ENCODE measurements at regions not wholly inside any gene's neighbourhood (a gene's known extent, or its start where the extent isn't known, plus 50 kb on each side); places are given as distances from the start of the nearest gene placed in this dataset.
"Not testable (repeated sequence)": the region's sequence is repeated elsewhere in the genome, so short reads cannot be mapped to it uniquely, and the experiment has no call there.

DNA sequence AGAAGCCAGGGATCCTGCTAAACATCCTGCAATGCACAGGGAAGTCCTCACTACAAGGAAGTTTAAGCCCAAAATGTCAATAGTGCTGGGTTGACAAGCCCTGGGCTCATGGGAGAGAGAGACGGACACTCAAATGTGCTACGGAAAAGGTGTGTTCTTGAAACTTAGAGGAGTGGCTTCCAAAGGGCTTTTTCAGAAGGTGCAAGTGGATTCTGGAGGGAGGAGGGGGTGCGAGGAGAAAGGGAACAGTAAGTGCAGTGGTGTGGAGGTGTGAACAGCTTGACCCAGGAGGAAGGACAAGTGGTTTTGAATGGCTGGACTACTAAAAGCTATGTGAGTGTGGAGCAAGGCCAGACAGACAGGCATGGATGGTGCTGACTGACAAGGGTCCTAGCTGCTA, 50.4 kb upstream of the CECR2 start:
- no peaks in the 10 kb centered on the region for H3K27me3 Mint-ChIP-seq
- H3K36me3 Mint-ChIP-seq (ENCODE audit: low read depth): no peaks in the 10 kb centered on the region
- H3K9me3 Mint-ChIP-seq: no peaks in the 10 kb centered on the region
- H3K4me1 Mint-ChIP-seq (ENCODE audit: low read depth): no peaks in the 10 kb centered on the region
- no peak overlapping the region for H3K27ac Mint-ChIP-seq
- no peak overlapping the region for H3K4me3 Mint-ChIP-seq

GRCh38 chr22:17315310-17315709, 54.0 kb upstream of the CECR2 start:
- Mint-ChIP-seq H3K4me1 (ENCODE audit: low read depth) (no peaks in the 10 kb centered on the region), H3K4me3 (no peak overlapping the region), H3K27me3 (no peaks in the 10 kb centered on the region), H3K36me3 (ENCODE audit: low read depth) (no peaks in the 10 kb centered on the region), H3K9me3 (no peaks in the 10 kb centered on the region), H3K27ac (no peak overlapping the region)

GRCh38 chr22:17314487-17314886, 54.8 kb upstream of the CECR2 start:
- no peaks in the 10 kb centered on the region for H3K27me3 Mint-ChIP-seq
- H3K9me3 Mint-ChIP-seq: no peaks in the 10 kb centered on the region
- no peak overlapping the region for H3K27ac Mint-ChIP-seq
- no peak overlapping the region for H3K4me3 Mint-ChIP-seq
- no peaks in the 10 kb centered on the region for H3K36me3 Mint-ChIP-seq (ENCODE audit: low read depth)
- H3K4me1 Mint-ChIP-seq (ENCODE audit: low read depth): no peaks in the 10 kb centered on the region

DNA sequence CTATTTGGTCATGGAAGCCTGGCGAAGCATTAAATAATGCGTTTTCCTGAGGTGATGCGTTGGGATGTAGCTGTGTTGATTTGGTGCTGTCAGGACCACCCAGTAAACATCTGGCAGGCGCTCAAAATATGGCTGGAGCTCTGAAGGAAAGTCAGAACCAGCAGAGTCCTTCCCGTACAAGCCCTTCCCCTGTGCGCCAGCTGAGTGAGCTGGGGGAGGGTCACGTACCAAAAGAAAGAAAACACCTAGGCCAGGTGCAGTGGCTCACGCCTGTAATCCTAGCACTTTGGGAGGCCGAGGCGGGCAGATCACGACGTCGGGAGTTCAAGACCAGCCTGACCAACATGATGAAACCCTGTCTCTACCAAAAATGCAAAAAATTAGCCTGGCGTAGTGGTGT, 55.6 kb upstream of the CECR2 start:
- H3K27ac Mint-ChIP-seq: no peak overlapping the region
- H3K9me3 Mint-ChIP-seq: no peaks in the 10 kb centered on the region
- no peak overlapping the region for H3K4me3 Mint-ChIP-seq
- no peaks in the 10 kb centered on the region for H3K4me1 Mint-ChIP-seq (ENCODE audit: low read depth)
- no peaks in the 10 kb centered on the region for H3K27me3 Mint-ChIP-seq
- no peaks in the 10 kb centered on the region for H3K36me3 Mint-ChIP-seq (ENCODE audit: low read depth)

DNA sequence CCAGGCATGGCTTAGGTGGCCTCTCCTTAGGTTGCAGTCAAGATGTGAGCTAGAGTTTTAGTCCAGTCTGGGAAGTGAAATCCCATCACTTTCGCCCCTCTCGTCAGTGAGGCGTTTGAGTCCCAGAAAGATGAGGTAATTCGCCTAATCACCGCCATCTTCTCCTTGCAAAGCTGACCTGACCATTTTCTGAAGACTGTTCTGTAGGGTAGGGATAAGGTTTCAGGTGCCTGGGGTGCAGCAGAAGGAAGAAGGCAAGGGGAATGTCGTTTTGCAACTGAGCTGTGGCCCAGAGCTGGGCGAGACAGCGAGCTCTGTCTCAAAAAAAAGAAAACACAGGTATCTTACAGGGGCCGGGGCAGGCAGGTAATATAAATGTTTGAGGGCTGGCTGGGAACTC, 61.7 kb upstream of the CECR2 start:
- peaks cover 21% of the 10 kb centered on the region for H3K4me1 Mint-ChIP-seq (ENCODE audit: low read depth)
- H3K36me3 Mint-ChIP-seq (ENCODE audit: low read depth): no peaks in the 10 kb centered on the region
- H3K4me3 Mint-ChIP-seq: no peak overlapping the region
- no peak overlapping the region for H3K27ac Mint-ChIP-seq
- no peaks in the 10 kb centered on the region for H3K27me3 Mint-ChIP-seq
- no peaks in the 10 kb centered on the region for H3K9me3 Mint-ChIP-seq

DNA sequence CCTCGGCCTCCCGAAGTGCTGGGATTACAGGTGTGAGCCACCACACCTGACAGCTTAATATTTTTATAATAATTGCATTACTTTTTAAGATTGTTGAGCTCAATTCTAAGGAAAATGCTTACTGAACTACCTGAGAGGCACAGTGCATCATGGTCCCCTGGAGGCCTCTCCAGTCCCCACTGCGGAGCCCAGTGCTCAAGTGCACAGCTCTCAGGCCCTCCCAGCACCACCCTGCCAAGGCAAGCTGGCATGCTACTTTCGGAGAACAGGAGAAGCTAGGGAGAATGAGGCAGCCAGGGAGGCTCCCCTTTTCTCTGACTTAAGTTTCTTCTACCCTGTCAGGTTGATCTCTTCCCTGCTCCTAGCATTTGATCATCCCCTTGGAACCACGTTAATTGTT, 64.2 kb upstream of the CECR2 start:
- Mint-ChIP-seq H3K27ac (no peak overlapping the region), H3K27me3 (no peaks in the 10 kb centered on the region), H3K9me3 (no peaks in the 10 kb centered on the region), H3K4me3 (no peak overlapping the region), H3K4me1 (ENCODE audit: low read depth) (peaks cover 27% of the 10 kb centered on the region), H3K36me3 (ENCODE audit: low read depth) (no peaks in the 10 kb centered on the region)

GRCh38 chr22:17303840-17304779, 65.2 kb upstream of the CECR2 start:
- Mint-ChIP-seq H3K4me1 (ENCODE audit: low read depth) (peaks cover 27% of the 10 kb centered on the region), H3K4me3 (peak overlapping the region; percentile 45), H3K27ac (peak overlapping the region; percentile 92), H3K36me3 (ENCODE audit: low read depth) (no peaks in the 10 kb centered on the region), H3K9me3 (no peaks in the 10 kb centered on the region), H3K27me3 (no peaks in the 10 kb centered on the region)

DNA sequence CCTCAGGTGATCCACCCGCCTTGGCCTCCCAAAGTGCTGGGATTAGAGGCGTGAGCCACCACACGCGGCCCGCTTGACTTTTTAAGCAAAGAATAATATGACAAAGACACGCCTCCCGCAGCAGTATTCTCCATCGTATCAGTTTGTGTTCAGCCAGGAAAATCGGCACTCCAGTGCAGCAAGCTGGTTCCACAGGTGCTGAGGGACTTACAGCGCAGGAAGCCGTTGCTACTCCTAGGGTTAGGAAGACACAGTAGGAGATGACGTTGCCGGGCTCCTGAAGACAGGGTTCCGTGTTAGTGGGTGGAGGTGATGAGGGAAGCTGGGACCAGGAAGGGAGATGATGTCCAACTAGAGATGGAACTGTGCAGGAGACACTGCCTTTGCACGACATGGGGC, 65.8 kb upstream of the CECR2 start:
- H3K4me1 Mint-ChIP-seq (ENCODE audit: low read depth): peaks cover 31% of the 10 kb centered on the region
- H3K27ac Mint-ChIP-seq: no peak overlapping the region
- no peaks in the 10 kb centered on the region for H3K9me3 Mint-ChIP-seq
- H3K4me3 Mint-ChIP-seq: no peak overlapping the region
- no peaks in the 10 kb centered on the region for H3K36me3 Mint-ChIP-seq (ENCODE audit: low read depth)
- no peaks in the 10 kb centered on the region for H3K27me3 Mint-ChIP-seq

GRCh38 chr22:17302616-17303015, 66.6 kb upstream of the CECR2 start:
- Mint-ChIP-seq H3K27me3 (peaks cover 6% of the 10 kb centered on the region), H3K36me3 (ENCODE audit: low read depth) (no peaks in the 10 kb centered on the region), H3K9me3 (peaks cover 5% of the 10 kb centered on the region), H3K4me1 (ENCODE audit: low read depth) (peaks cover 37% of the 10 kb centered on the region), H3K4me3 (no peak overlapping the region), H3K27ac (no peak overlapping the region)

- peaks cover 5% of the 10 kb centered on the region for H3K9me3 Mint-ChIP-seq
- H3K27me3 Mint-ChIP-seq: peaks cover 6% of the 10 kb centered on the region
- no peak overlapping the region for H3K4me3 Mint-ChIP-seq
- no peak overlapping the region for H3K27ac Mint-ChIP-seq
- H3K36me3 Mint-ChIP-seq (ENCODE audit: low read depth): no peaks in the 10 kb centered on the region
- H3K4me1 Mint-ChIP-seq (ENCODE audit: low read depth): peaks cover 37% of the 10 kb centered on the region
Observed at GRCh38 chr22:17300926-17301325, 68.3 kb upstream of the CECR2 start.

- peaks cover 30% of the 10 kb centered on the region for H3K4me1 Mint-ChIP-seq (ENCODE audit: low read depth)
- H3K9me3 Mint-ChIP-seq; H3K36me3 Mint-ChIP-seq (ENCODE audit: low read depth); H3K27me3 Mint-ChIP-seq; H3K4me3 Mint-ChIP-seq; H3K27ac Mint-ChIP-seq: not testable (repeated sequence)
Observed at GRCh38 chr22:17298805-17299502, 70.3 kb upstream of the CECR2 start.

DNA sequence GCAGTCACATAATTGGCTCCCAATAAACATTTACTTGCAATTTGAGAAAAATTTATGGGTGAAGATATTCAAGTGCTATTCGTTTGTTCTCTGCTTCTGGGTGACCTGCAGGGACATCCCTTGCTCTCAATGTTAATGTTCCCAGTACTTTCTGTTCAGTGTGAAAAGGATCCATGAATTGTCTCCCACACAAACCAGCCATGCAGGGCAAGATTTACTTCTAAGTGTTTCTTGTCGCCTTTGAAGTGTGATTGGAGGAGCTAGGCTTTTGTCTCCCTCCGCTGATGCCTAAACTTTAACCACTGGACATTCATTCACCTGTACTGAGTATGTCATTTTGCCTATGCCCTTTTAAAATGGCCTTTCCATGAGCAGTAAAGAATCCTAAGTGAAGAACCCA, 66.4 kb upstream of the ADA2 start:
- no peaks in the 10 kb centered on the region for H3K9me3 Mint-ChIP-seq
- no peak overlapping the region for H3K27ac Mint-ChIP-seq
- no peak overlapping the region for H3K4me3 Mint-ChIP-seq
- peaks cover 13% of the 10 kb centered on the region for H3K4me1 Mint-ChIP-seq (ENCODE audit: low read depth)
- peaks cover 7% of the 10 kb centered on the region for H3K27me3 Mint-ChIP-seq
- H3K36me3 Mint-ChIP-seq (ENCODE audit: low read depth): no peaks in the 10 kb centered on the region

- H3K36me3 Mint-ChIP-seq (ENCODE audit: low read depth): no peaks in the 10 kb centered on the region
- H3K27me3 Mint-ChIP-seq: peaks cover 7% of the 10 kb centered on the region
- H3K4me1 Mint-ChIP-seq (ENCODE audit: low read depth): peaks cover 20% of the 10 kb centered on the region
- H3K4me3 Mint-ChIP-seq: no peak overlapping the region
- no peaks in the 10 kb centered on the region for H3K9me3 Mint-ChIP-seq
- H3K27ac Mint-ChIP-seq: no peak overlapping the region
Observed at GRCh38 chr22:17284888-17285287, 65.7 kb upstream of the ADA2 start.

DNA sequence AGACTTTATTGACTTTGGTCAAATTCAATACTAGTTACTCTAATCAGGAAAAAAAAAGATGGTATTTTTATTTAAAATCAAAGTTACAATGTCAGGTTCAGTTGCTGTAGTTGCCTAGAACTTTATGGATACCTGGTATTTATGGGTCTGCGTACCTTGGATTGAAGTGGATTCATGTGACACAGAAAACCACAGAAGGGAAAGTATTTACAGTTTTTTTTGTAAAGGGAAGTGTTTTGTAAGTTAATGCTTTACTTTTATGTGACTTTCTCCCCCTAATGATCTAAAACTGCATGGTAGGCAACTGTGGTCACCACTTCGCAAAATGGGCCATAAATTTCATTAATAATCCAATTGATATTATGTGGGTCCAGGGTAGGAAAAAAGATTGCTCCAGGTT, 65.2 kb upstream of the ADA2 start:
- Mint-ChIP-seq H3K9me3 (no peaks in the 10 kb centered on the region), H3K4me3 (no peak overlapping the region), H3K4me1 (ENCODE audit: low read depth) (peaks cover 24% of the 10 kb centered on the region), H3K27ac (no peak overlapping the region), H3K27me3 (peaks cover 7% of the 10 kb centered on the region), H3K36me3 (ENCODE audit: low read depth) (no peaks in the 10 kb centered on the region)

GRCh38 chr22:17283865-17284264, 64.6 kb upstream of the ADA2 start:
- H3K9me3 Mint-ChIP-seq; H3K27ac Mint-ChIP-seq; H3K4me3 Mint-ChIP-seq; H3K27me3 Mint-ChIP-seq; H3K36me3 Mint-ChIP-seq (ENCODE audit: low read depth): not testable (repeated sequence)
- H3K4me1 Mint-ChIP-seq (ENCODE audit: low read depth): peaks cover 24% of the 10 kb centered on the region
